MCF 10A (cell line): ENCODE measurements at regions not wholly inside any gene's neighbourhood (a gene's known extent, or its start where the extent isn't known, plus 50 kb on each side); places are given as distances from the start of the nearest gene placed in this dataset.
"Not testable (repeated sequence)": the region's sequence is repeated elsewhere in the genome, so short reads cannot be mapped to it uniquely, and the experiment has no call there.

Experiments used
- BruUV-seq: library from RNA; stranded (reverse); fragments of 400-500 nt; replicated peaks from 2 replicates; lab custom pipeline; 2021; lab: Mats Ljungman, UMichigan
- CTCF ChIA-PET: fragments of 300-600 bp; sonication (Branson Sonifier 250); formaldehyde crosslinking; extraction: SDS; loops from one replicate; lab custom pipeline; 2021; ENCODE audit warnings: antibody characterized with exemption, inconsistent platforms; lab: Yijun Ruan, JAX
- POLR2A ChIA-PET: fragments of 300-600, 350-650 bp; sonication (Branson Sonifier 250); formaldehyde crosslinking; extraction: SDS; loops from one replicate; lab custom pipeline; 2020; ENCODE audit warnings: antibody characterized with exemption, inconsistent platforms; lab: Yijun Ruan, JAX
- DNase-seq: peaks from one replicate; pipeline ENCODE4 v3.0.0-alpha.2; 2018; ENCODE audit not compliant: unreplicated experiment
- H3K27ac Mint-ChIP-seq: one replicate; pipeline ENCODE4 v1.8.0; 2022; ENCODE audit warnings: mild to moderate bottlenecking, low read depth, mixed read lengths; ENCODE audit not compliant: unreplicated experiment
- H3K27me3 Mint-ChIP-seq: one replicate; pipeline ENCODE4 v1.8.0; 2022; ENCODE audit warnings: mixed read lengths; ENCODE audit not compliant: insufficient read depth, unreplicated experiment
- H3K36me3 Mint-ChIP-seq: one replicate; pipeline ENCODE4 v1.8.0; 2022; ENCODE audit warnings: mild to moderate bottlenecking, moderate library complexity, mixed read lengths; ENCODE audit not compliant: insufficient read depth, unreplicated experiment
- H3K4me1 Mint-ChIP-seq: one replicate; pipeline ENCODE4 v1.8.0; 2022; ENCODE audit warnings: mixed read lengths; ENCODE audit not compliant: insufficient read depth, unreplicated experiment
- H3K4me3 Mint-ChIP-seq: one replicate; pipeline ENCODE4 v1.8.0; 2022; ENCODE audit warnings: mild to moderate bottlenecking, moderate library complexity, mixed read lengths; ENCODE audit not compliant: unreplicated experiment
- H3K9me3 Mint-ChIP-seq: one replicate; pipeline ENCODE4 v1.8.0; 2022; ENCODE audit warnings: mixed read lengths; ENCODE audit not compliant: unreplicated experiment
- CTCF ChIP-seq: fragments of 200-600 bp; IDR thresholded peaks from one replicate; pipeline ENCODE4 v1.8.0; 2022; ENCODE audit warnings: antibody characterized with exemption, mild to moderate bottlenecking; ENCODE audit not compliant: unreplicated experiment
- intact Hi-C: fragments of 100-400 bp; cut with micrococcal nuclease; formaldehyde crosslinking; loops from 2 replicates; pipeline ENCODE4 v1.14.1; 2022

GRCh38 chr5:159804121-159804520 lies 112.2 kb upstream of the ADRA1B start:
- intact Hi-C loops, result no loop called here
- peaks cover 5% of the 10 kb centered on the region for H3K4me1 Mint-ChIP-seq
- H3K27ac Mint-ChIP-seq, result no peak overlapping the region
- no peaks in the 10 kb centered on the region for H3K9me3 Mint-ChIP-seq
- DNase-seq, result no peak
- BruUV-seq, result no TSS peak
- H3K27me3 Mint-ChIP-seq, result no peaks in the 10 kb centered on the region
- ChIA-PET CTCF (interaction anchor here (0.5 to 2.0 kb wide), 4 partner anchors 15 to 109 kb away, joined by 3 to 4 read pairs (median 3); no protein-coding TSS in a partner anchor), POLR2A (interaction anchor here (0.7 to 1.6 kb wide), 5 partner anchors 11 to 205 kb away, joined by 3 to 5 read pairs (median 3); partner anchors contain the start of gene TTC1)
- H3K36me3 Mint-ChIP-seq, result no peaks in the 10 kb centered on the region
- TF ChIP-seq CTCF, result no peak
- no peak overlapping the region for H3K4me3 Mint-ChIP-seq

GRCh38 chr5:159805021-159805420 lies 111.3 kb upstream of the ADRA1B start:
- Mint-ChIP-seq H3K36me3 (no peaks in the 10 kb centered on the region), H3K9me3 (no peaks in the 10 kb centered on the region), H3K4me1 (peaks cover 5% of the 10 kb centered on the region), H3K27ac (no peak overlapping the region), H3K4me3 (no peak overlapping the region), H3K27me3 (no peaks in the 10 kb centered on the region)
- BruUV-seq, result no TSS peak
- intact Hi-C loops, result no loop called here
- TF ChIP-seq CTCF, result no peak
- DNase-seq, result no peak
- ChIA-PET CTCF (interaction anchor here (0.6 to 2.0 kb wide), 4 partner anchors 22 to 289 kb away, joined by 3 to 4 read pairs (median 3); no protein-coding TSS in a partner anchor), POLR2A (interaction anchor here (1.0 to 1.6 kb wide), 4 partner anchors 10 to 204 kb away, joined by 3 to 5 read pairs (median 4); partner anchors contain the start of gene TTC1)

- H3K9me3 Mint-ChIP-seq, H3K4me3 Mint-ChIP-seq, intact Hi-C loops, H3K36me3 Mint-ChIP-seq, H3K4me1 Mint-ChIP-seq, CTCF ChIA-PET, H3K27ac Mint-ChIP-seq, DNase-seq, BruUV-seq, H3K27me3 Mint-ChIP-seq: not testable (repeated sequence)
- POLR2A ChIA-PET, result interaction anchor here (0.6 to 1.0 kb wide), 2 partner anchors 9 to 12 kb away, joined by 4 to 5 read pairs; no protein-coding TSS in a partner anchor
Observed at GRCh38 chr5:159807135-159807534, 109.1 kb upstream of the ADRA1B start.

GRCh38 chr5:159807586-159807985 lies 108.7 kb upstream of the ADRA1B start:
- intact Hi-C loops, result no loop called here
- H3K27ac Mint-ChIP-seq, result no peak overlapping the region
- no peak for DNase-seq
- ChIA-PET CTCF (no interaction called here), POLR2A (interaction anchor here (1.0 kb wide), 1 partner anchor 11 kb away, joined by 5 read pairs; no protein-coding TSS in a partner anchor)
- H3K36me3 Mint-ChIP-seq, result no peaks in the 10 kb centered on the region
- BruUV-seq, result no TSS peak
- TF ChIP-seq CTCF, result no peak
- H3K4me3 Mint-ChIP-seq, result no peak overlapping the region
- H3K4me1 Mint-ChIP-seq, result no peaks in the 10 kb centered on the region
- H3K9me3 Mint-ChIP-seq, result no peaks in the 10 kb centered on the region
- no peaks in the 10 kb centered on the region for H3K27me3 Mint-ChIP-seq
